Tibial nerve (tissue), 4 donors: ENCODE measurements at regions not wholly inside any gene's neighbourhood (a gene's known extent, or its start where the extent isn't known, plus 50 kb on each side); places are given as distances from the start of the nearest gene placed in this dataset.

Source experiments
- EP300 ChIP-seq, 2 donors: sonication (generic); formaldehyde crosslinking; IDR thresholded peaks; one replicate each; pipeline ENCODE4 v1.6.1; 2017; ENCODE audit warnings: antibody characterized with exemption in 2 of 2, mild to moderate bottlenecking in 1 of 2
- POLR2A ChIP-seq, 2 donors: fragments of 450-650 bp; IDR thresholded peaks; one replicate each; pipeline ENCODE4 v1.6.1; 2017; ENCODE audit warnings: antibody characterized with exemption in 2 of 2, mild to moderate bottlenecking in 2 of 2, moderate library complexity in 2 of 2
- TF ChIP-seq, protein P1 (sequence below), 5 experiments: fragments of 200-600 bp in 3 of 5; fragments of 450-650 bp in 2 of 5; sonication (generic) in 3 of 5; IDR thresholded peaks; one replicate each; pipeline ENCODE4 v1.5.1; 2016 to 2019; ENCODE audit warnings: antibody characterized with exemption in 5 of 5, mild to moderate bottlenecking in 3 of 5, moderate library complexity in 2 of 5

DNA sequence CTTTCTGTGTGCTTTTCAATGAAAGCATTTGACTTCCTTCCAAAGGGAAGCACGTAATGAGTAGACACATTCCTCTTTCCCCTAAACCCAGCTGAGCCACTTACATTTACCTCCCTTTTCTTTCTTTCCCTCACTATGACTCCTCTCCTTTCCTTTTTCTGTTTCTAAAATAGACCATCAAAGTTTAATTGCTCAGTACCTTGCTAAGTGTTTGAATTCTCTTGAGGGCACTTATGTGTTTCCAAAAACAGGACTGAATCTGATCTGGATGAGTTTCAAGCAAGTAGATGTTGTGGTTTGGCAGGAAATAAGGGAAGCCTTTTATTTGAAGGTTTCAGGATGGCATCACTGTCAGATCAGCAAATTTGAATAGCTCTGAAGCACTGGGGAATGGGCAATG, 396.2 kb downstream of the REEP3 start:
- TF ChIP-seq, protein P1, sequence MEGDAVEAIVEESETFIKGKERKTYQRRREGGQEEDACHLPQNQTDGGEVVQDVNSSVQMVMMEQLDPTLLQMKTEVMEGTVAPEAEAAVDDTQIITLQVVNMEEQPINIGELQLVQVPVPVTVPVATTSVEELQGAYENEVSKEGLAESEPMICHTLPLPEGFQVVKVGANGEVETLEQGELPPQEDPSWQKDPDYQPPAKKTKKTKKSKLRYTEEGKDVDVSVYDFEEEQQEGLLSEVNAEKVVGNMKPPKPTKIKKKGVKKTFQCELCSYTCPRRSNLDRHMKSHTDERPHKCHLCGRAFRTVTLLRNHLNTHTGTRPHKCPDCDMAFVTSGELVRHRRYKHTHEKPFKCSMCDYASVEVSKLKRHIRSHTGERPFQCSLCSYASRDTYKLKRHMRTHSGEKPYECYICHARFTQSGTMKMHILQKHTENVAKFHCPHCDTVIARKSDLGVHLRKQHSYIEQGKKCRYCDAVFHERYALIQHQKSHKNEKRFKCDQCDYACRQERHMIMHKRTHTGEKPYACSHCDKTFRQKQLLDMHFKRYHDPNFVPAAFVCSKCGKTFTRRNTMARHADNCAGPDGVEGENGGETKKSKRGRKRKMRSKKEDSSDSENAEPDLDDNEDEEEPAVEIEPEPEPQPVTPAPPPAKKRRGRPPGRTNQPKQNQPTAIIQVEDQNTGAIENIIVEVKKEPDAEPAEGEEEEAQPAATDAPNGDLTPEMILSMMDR (IDR thresholded peaks at IDR 0.05), result no peak
- TF ChIP-seq POLR2A (IDR thresholded peaks at IDR 0.05) (no peak), EP300 (IDR thresholded peaks at IDR 0.05) (no peak)
